GM19395 (cell line): ENCODE measurements at regions not wholly inside any gene's neighbourhood (a gene's known extent, or its start where the extent isn't known, plus 50 kb on each side); places are given as distances from the start of the nearest gene placed in this dataset.

Source experiments
- ATAC-seq: cut with Tn5 transposase; IDR thresholded peaks from one replicate; pipeline ENCODE4 v1.9.1; 2021; ENCODE audit warnings: mild to moderate bottlenecking, moderate library complexity; ENCODE audit not compliant: unreplicated experiment

DNA sequence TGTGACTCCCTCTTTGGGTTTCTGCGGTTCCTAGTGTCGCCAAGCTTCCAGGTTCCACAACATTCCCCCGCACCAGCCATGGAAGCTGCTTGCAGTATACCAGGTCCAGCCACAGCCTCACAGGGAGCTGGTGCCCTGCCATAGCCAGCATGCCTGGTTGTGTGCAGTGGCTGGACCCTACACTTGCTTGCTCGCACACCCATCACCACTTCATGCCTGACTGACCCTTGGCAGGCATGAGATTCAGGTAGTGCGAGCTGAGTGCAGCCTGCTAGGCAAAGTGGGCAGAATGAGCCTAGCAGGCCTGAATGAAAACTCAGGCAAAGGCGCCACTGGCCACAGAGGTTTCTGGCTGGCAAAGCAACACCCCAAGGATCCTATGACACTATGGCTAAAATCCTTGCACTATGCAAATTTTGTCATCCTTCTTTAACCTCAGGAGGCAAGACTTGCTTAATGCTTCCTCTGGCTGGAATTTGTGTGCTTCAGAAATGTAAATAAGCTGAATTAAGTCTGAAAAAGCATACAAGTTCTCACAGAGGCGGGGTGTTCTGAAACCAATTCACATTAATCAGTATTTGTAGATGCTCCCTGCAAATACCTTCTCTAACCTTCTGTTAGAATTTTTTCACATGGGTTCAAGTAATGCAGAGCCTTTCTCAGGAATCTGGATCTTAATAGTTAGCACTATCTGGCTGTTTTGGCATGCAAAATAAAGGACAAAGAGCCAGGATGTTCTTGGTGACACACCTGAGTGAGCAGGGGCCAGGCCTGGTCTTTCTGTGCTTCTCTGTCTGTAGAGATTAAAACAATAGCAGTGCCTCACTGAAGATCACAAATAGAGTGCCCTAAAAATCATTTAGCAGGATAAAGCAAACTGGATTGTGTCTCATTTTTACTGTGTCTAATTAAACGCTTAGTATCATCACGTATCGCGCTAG is 256.9 kb downstream of the GPATCH2 start:
- ATAC-seq = no peak

GRCh38 chr1:217372049-217372970 is 258.6 kb downstream of the GPATCH2 start:
- no peak for ATAC-seq

GRCh38 chr1:217370757-217371156 is 260.1 kb downstream of the GPATCH2 start:
- ATAC-seq = no peak

GRCh38 chr1:217369996-217370551 is 260.8 kb downstream of the GPATCH2 start:
- ATAC-seq = peak; percentile 4

GRCh38 chr1:217369271-217369981 is 261.5 kb downstream of the GPATCH2 start:
- peak; percentile 96 for ATAC-seq

- no peak for ATAC-seq
Measured at GRCh38 chr1:217364220-217364619, 266.7 kb downstream of the GPATCH2 start.

- ATAC-seq = no peak
Measured at GRCh38 chr1:217363319-217363718, 267.6 kb downstream of the GPATCH2 start.

- ATAC-seq = no peak
Measured at GRCh38 chr1:217360510-217360909, 270.4 kb downstream of the GPATCH2 start.

GRCh38 chr1:217354895-217355294 is 276.0 kb downstream of the GPATCH2 start:
- ATAC-seq = no peak

GRCh38 chr1:217348960-217349664 is 281.8 kb downstream of the GPATCH2 start:
- ATAC-seq = no peak

DNA sequence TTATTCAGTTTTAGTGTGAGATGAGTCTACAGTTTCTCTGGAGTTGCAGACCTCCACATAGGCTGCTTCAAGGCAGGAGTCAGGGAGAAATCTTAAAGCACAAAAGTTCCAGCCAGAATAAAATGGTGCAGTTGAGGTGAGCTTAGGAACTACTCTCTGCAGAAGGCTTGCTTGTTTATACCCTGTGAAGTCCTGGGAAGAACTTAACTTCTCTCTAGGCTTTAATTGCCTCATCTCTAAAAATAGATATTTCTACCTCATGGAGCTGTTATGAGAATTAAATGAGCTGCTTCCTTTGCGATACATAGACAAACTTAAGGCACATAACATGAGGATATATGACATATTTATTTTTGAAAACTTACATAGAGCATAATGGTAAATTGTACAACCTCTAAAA is 286.2 kb downstream of the GPATCH2 start:
- ATAC-seq = no peak

DNA sequence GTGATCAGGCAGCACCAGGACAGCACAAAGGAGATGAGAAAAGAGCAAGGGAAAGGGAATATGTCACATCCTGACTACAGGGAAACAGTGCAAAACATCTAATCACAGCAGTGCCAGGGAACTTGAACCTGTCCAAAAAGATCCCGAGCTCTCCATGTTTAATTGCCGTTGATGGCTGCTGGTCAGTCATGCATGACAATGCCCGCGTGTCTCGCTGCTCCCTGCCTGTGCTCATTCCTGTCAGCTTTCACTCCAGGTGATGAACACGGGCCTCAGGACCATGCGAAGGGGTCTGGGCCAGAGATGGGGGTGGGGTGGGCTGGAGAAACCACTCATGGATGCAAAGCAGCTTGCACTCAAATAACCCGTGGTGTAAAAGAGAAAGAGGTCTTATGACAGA is 287.0 kb downstream of the GPATCH2 start:
- no peak for ATAC-seq

DNA sequence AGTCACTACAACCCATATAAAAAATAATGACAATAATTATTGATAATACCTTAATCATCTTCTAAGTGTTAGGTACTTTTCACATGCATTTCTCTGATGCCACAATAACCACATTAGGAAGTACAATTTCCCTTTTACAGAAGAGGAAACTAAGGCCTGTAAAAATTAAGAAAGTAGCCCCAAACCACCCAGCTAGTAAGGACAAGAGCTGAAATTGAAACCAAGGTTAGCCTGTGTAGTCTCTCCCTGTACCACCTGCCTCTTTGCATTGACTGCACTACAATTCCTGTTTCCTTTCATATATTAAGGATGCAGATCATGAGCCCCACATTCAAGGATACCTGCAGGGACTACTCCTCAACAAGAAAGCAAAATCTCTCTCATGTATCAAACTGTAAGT is 288.8 kb downstream of the GPATCH2 start:
- ATAC-seq = no peak

DNA sequence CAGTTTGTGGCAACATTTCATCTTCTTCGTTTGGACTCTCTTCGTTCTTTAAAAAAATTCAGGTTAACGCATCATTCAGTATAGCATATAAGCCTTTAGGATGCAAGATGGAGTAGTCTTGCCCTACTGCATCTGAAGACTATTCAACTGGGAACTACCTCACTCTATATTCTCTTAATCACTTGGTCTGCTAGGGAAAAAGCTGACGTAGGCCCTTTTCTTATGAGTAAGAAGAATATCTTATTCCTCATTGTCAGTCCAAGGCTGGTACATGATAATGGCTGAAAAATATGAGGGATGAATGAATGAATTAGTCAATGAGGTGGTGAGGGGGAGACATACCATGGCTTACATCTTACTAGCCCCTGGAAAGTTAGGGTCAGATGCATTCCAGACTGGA is 294.2 kb downstream of the GPATCH2 start:
- ATAC-seq = no peak

- ATAC-seq = peak; percentile 88
Measured at GRCh38 chr1:217333939-217334338, 297.0 kb downstream of the GPATCH2 start.

- no peak for ATAC-seq
Measured at GRCh38 chr1:217332431-217333065, 298.3 kb downstream of the GPATCH2 start.

- no peak for ATAC-seq
Measured at GRCh38 chr1:217331698-217332097, 299.2 kb downstream of the GPATCH2 start.

DNA sequence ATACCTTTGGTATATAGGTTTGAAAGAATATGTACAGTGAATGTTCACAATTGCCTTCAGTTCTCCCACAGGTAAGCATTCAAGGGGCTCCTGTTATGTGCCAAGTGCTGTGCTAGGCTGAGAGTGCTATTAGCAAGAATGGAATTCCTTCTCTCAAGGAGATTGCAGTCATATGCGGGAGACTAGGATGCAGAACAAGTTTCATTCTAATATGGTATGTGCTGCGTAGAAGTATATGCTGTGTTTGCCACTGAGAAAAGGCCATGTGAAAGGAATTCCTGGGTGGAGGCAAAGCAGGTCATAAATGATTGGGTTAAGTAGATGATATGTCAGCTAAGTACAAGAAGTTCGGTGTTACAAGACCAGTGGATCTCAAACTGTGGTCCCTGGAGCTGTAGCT is 303.0 kb downstream of the GPATCH2 start:
- ATAC-seq = no peak

- ATAC-seq = peak; percentile 100
Measured at GRCh38 chr1:217322834-217323233, 308.1 kb downstream of the GPATCH2 start.

DNA sequence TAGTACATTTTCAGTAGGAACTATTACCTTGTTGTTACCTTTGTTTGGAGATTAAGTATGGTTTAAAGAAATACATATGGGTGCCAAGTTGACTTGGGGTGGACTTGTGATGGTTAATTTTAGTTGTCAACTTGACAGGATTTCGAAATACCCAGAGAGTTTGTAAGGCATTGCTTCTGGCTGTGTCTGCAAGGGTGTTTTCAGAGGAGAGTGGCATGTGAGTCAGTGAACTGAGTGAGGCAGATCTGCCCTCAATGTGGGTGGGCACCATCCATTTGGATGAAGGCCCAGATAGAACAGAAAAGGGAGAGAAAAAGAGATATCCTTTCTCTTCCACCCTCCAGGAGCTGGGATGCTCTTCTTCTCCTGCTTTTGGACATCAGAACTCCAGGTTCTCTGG is 315.5 kb downstream of the GPATCH2 start:
- no peak for ATAC-seq
